ENCODE measurements at regions not wholly inside any gene's neighbourhood (a gene's known extent, or its start where the extent isn't known, plus 50 kb on each side); places are given as distances from the start of the nearest gene placed in this dataset.

DNA sequence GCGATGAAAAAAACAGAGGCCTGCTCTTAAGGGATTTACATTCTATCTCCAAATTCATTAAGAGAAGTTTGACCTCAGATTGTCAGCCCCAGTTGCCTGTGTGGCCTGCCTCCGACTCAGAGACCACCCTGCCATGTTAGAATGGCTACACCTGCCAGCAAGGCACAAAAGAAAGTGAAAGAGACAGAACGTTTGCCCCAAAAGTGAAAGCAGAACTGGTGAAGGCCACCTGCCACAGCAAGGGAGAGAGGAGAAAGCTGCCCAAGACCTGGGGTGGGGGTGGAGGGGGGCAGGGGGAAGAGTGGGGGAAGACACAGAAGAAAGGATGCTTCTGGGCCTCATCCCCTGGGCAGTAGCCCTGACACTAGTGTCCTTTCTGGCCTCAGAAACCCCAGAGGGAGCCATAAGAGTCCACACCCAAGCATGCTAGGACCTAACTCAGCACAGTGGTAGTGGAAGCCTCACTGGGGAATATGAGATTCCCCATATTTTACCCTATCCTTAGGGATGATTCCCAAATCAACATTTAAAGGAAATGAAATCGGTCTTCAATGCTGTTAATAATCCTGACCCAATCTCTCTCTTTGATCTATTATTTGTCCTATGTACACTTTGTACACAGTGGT lies 389.7 kb downstream of the TXNL1 start:
- TF ChIP-seq CTCF (IDR thresholded peaks at IDR 0.05; ENCODE audit: insufficient read depth, low read length, poor library complexity, severe bottlenecking) (no peak), EZH2phosphoT487 (conservative IDR thresholded peaks at IDR 0.05; ENCODE audit: low read length) (no peak)

Measured in SU-DHL-6 (cell line).